CD4-positive, alpha-beta T cell treated with Interleukin-1 beta for 1 hour (primary cell): ENCODE measurements at regions not wholly inside any gene's neighbourhood (a gene's known extent, or its start where the extent isn't known, plus 50 kb on each side); places are given as distances from the start of the nearest gene placed in this dataset.
"Not testable (repeated sequence)": the region's sequence is repeated elsewhere in the genome, so short reads cannot be mapped to it uniquely, and the experiment has no call there.

ENCODE experiments used
- DNase-seq, 2 donors: peaks; one replicate each; pipeline ENCODE4 v3.0.0-alpha.2; 2020 to 2022

DNA sequence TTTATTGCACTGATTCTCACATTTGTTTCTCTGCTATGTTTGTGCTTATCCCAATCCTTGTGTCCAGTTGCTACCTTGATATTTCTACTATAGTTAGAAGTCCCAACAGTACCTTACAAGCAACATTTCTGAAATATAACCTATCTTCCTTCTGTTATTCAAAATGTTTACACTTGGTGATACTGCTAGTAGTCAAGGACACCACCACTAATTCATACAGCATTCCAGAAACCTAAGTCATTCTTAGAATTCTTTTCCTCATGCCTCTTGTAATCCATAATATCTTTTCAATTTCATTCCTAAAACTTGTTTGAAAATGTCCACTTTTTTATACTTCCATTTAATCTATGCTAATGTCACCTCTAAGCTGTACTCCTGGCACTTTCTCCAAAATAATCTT lies 2132.1 kb downstream of the NCAM2 start:
- DNase-seq, result no peak

DNA sequence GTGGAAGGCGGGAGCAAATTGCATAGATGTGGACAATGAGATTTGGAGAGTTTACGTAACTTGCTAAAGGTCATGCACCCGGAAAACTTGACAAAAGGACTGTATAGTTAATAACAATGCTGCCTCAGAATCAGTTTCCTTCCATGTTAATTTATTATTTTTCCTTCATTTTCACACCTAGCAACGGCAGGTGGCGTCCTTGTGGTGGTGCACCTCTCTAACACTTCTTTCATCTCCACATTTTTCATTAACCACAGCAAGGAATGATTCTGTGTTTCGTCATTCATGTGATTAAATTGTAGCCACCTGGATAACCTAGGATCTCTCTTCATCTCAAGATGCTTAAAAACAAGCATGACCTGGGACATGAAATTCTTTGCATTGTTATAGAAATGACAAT lies 2133.0 kb downstream of the NCAM2 start:
- no peak for DNase-seq

DNA sequence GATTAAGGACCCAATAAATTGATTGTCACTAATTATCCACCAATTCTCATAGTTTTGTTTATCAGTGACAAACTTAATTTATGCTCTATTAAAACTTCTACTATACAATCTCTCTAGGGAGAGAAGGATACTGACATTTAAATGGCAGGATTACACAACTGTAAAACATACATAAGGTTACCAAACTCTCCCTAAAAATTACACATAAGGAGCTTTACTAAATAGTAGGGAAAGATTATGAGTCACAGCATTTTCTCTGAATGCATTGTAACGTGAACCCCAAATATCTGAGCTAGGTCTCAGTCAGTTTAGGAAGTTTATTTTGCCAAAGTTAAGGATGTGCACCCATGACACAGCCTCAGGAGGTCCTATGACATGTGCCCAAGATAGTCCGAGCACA lies 2140.6 kb downstream of the NCAM2 start:
- no peak for DNase-seq

DNA sequence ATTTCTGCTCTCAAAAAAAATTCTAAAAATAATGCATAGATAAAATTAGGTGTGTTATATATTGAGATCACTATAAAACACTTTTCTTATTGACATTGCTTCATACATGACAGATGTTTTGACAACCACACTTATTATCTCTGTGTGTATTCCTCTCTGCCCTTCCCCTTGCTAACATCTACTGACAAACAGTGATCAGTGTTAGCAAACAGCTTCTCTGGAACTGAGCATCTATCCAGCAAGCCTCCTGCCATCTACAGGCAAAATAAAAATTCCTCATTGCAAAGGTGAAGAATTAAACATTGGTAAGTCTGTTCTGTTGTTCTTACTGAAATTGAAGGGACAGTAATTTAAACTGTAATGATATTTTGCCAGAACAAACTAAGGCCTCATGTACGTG lies 2153.9 kb downstream of the NCAM2 start:
- DNase-seq, result no peak

GRCh38 chr21:23153842-23154241 lies 2155.6 kb downstream of the NCAM2 start:
- not testable (repeated sequence) for DNase-seq

GRCh38 chr21:23155281-23155680 lies 2157.1 kb downstream of the NCAM2 start:
- DNase-seq, result no peak

DNA sequence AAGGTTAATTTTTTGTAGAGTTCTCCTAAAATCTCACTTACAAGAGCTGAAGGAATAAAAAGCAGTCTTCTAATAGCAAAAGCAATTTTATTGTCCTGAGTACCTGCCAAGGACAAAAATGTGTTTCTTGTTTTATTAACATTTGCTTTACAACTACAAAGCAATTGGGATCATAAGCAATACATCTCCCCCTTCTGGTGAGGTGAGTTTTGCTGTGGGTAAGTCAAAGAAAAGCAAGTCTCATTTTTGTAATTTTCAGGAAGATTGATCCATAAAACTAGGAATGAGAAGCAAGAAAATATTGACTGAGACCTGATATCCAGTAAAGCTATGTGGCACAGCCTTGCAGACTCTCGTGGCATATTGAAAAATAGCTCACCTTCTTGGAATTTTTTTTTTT lies 2162.7 kb downstream of the NCAM2 start:
- no peak for DNase-seq

- no peak for DNase-seq
Measured at GRCh38 chr21:23162198-23162946, 2164.2 kb downstream of the NCAM2 start.
